GM18498 (cell line): ENCODE measurements at regions not wholly inside any gene's neighbourhood (a gene's known extent, or its start where the extent isn't known, plus 50 kb on each side); places are given as distances from the start of the nearest gene placed in this dataset.

Experiments used
- ATAC-seq: cut with Tn5 transposase; IDR thresholded peaks from one replicate; pipeline ENCODE4 v1.9.1; 2021; ENCODE audit warnings: mild to moderate bottlenecking, moderate library complexity; ENCODE audit not compliant: unreplicated experiment

- ATAC-seq, result no peak
These were observed 445.2 kb downstream of the ZSWIM6 start for GRCh38 chr5:61777292-61777691.

- ATAC-seq, result no peak
These were observed 447.7 kb downstream of the ZSWIM6 start for GRCh38 chr5:61779743-61780142.

- no peak for ATAC-seq
These were observed 451.4 kb downstream of the ZSWIM6 start for GRCh38 chr5:61783481-61783880.

GRCh38 chr5:61784341-61784740 lies 452.3 kb downstream of the ZSWIM6 start:
- no peak for ATAC-seq

GRCh38 chr5:61788548-61788947 lies 456.5 kb downstream of the ZSWIM6 start:
- ATAC-seq, result no peak

GRCh38 chr5:61790007-61790406 lies 457.9 kb downstream of the ZSWIM6 start:
- ATAC-seq, result no peak

GRCh38 chr5:61790678-61791077 lies 458.6 kb downstream of the ZSWIM6 start:
- ATAC-seq, result peak; percentile 76

GRCh38 chr5:61796773-61797172 lies 464.7 kb downstream of the ZSWIM6 start:
- ATAC-seq, result no peak

- ATAC-seq, result no peak
These were observed 468.4 kb downstream of the ZSWIM6 start for GRCh38 chr5:61800450-61800849.

- ATAC-seq, result no peak
These were observed 469.1 kb downstream of the ZSWIM6 start for GRCh38 chr5:61801174-61801573.

- ATAC-seq, result no peak
These were observed 470.4 kb downstream of the ZSWIM6 start for GRCh38 chr5:61802456-61802855.

- no peak for ATAC-seq
These were observed 473.0 kb downstream of the ZSWIM6 start for GRCh38 chr5:61805101-61805500.

GRCh38 chr5:61806491-61807020 lies 474.5 kb downstream of the ZSWIM6 start:
- ATAC-seq, result no peak

- no peak for ATAC-seq
These were observed 476.0 kb downstream of the ZSWIM6 start for GRCh38 chr5:61808091-61808490.

- ATAC-seq, result no peak
These were observed 476.9 kb downstream of the ZSWIM6 start for GRCh38 chr5:61808909-61809308.

GRCh38 chr5:61809651-61810050 lies 477.6 kb downstream of the ZSWIM6 start:
- ATAC-seq, result no peak

GRCh38 chr5:61811052-61811451 lies 479.0 kb downstream of the ZSWIM6 start:
- ATAC-seq, result peak; percentile 58

- ATAC-seq, result no peak
These were observed 481.3 kb downstream of the ZSWIM6 start for GRCh38 chr5:61813361-61813760.

- ATAC-seq, result no peak
These were observed 483.3 kb downstream of the ZSWIM6 start for GRCh38 chr5:61815339-61815738.

- no peak for ATAC-seq
These were observed 484.1 kb downstream of the ZSWIM6 start for GRCh38 chr5:61816146-61816545.

GRCh38 chr5:61816585-61817450 lies 484.8 kb downstream of the ZSWIM6 start:
- no peak for ATAC-seq

GRCh38 chr5:61817472-61818326 lies 485.6 kb downstream of the ZSWIM6 start:
- no peak for ATAC-seq
